C1 segment of cervical spinal cord (tissue), 14 donors: ENCODE measurements at regions not wholly inside any gene's neighbourhood (a gene's known extent, or its start where the extent isn't known, plus 50 kb on each side); places are given as distances from the start of the nearest gene placed in this dataset.
"Not testable (repeated sequence)": the region's sequence is repeated elsewhere in the genome, so short reads cannot be mapped to it uniquely, and the experiment has no call there.

Experiments used
- DNase-seq, 14 donors: peaks; one replicate each; lab custom pipeline; 2025; lab: John Stamatoyannopoulos, UW

GRCh38 chr6:28800647-28801046 is 123.1 kb downstream of the TRIM27 start:
- DNase-seq = not testable (repeated sequence)

GRCh38 chr6:28802417-28803336 is 121.1 kb downstream of the TRIM27 start:
- DNase-seq = no peak

- no peak for DNase-seq
These were observed 120.5 kb downstream of the TRIM27 start for GRCh38 chr6:28803337-28803709.

- no peak for DNase-seq
These were observed 116.0 kb downstream of the TRIM27 start for GRCh38 chr6:28807682-28808280.

- DNase-seq = no peak
These were observed 115.4 kb downstream of the TRIM27 start for GRCh38 chr6:28808383-28808782.

- DNase-seq = no peak
These were observed 113.7 kb downstream of the TRIM27 start for GRCh38 chr6:28809947-28810658.

GRCh38 chr6:28810659-28811053 is 113.1 kb downstream of the TRIM27 start:
- no peak for DNase-seq

- no peak for DNase-seq
These were observed 111.9 kb downstream of the TRIM27 start for GRCh38 chr6:28811873-28812272.

GRCh38 chr6:28812778-28813569 is 110.8 kb downstream of the TRIM27 start:
- no peak for DNase-seq

GRCh38 chr6:28814032-28814976 is 109.5 kb downstream of the TRIM27 start:
- DNase-seq = no peak

GRCh38 chr6:28816339-28816908 is 107.4 kb downstream of the TRIM27 start:
- no peak for DNase-seq

- no peak for DNase-seq
These were observed 106.6 kb downstream of the TRIM27 start for GRCh38 chr6:28816909-28817807.

- DNase-seq = no peak
These were observed 106.0 kb downstream of the TRIM27 start for GRCh38 chr6:28817808-28818145.

GRCh38 chr6:28824793-28825731 is 98.7 kb downstream of the TRIM27 start:
- DNase-seq = no peak

- DNase-seq = no peak
These were observed 98.0 kb downstream of the TRIM27 start for GRCh38 chr6:28825732-28826293.

- DNase-seq = not testable (repeated sequence)
These were observed 92.1 kb downstream of the TRIM27 start for GRCh38 chr6:28831683-28832082.

- DNase-seq = not testable (repeated sequence)
These were observed 87.1 kb downstream of the TRIM27 start for GRCh38 chr6:28836703-28837102.

GRCh38 chr6:28838289-28838633 is 85.5 kb downstream of the TRIM27 start:
- DNase-seq = peak in 10 of 14 donors; percentile 45 to 79 (median 72)
